Calu3 (cell line): ENCODE measurements at regions not wholly inside any gene's neighbourhood (a gene's known extent, or its start where the extent isn't known, plus 50 kb on each side); places are given as distances from the start of the nearest gene placed in this dataset.
"Not testable (repeated sequence)": the region's sequence is repeated elsewhere in the genome, so short reads cannot be mapped to it uniquely, and the experiment has no call there.

Experiments used
- BruUV-seq: library from RNA; stranded (reverse); fragments of 400-500 nt; replicated peaks from 2 replicates; lab custom pipeline; 2021; lab: Mats Ljungman, UMichigan
- CTCF ChIA-PET: fragments of 300-600 bp; sonication (Branson Sonifier 250); formaldehyde crosslinking; loops from one replicate; lab custom pipeline; 2022; ENCODE audit warnings: antibody characterized with exemption; lab: Charles Lee
- DNase-seq: peaks from one replicate; pipeline ENCODE4 v3.0.0; 2022
- H3K27ac Mint-ChIP-seq: one replicate; pipeline ENCODE4 v1.8.0; 2022; ENCODE audit warnings: mixed read lengths; ENCODE audit not compliant: unreplicated experiment
- H3K27me3 Mint-ChIP-seq: one replicate; pipeline ENCODE4 v1.8.0; 2022; ENCODE audit warnings: mixed read lengths; ENCODE audit not compliant: unreplicated experiment
- H3K36me3 Mint-ChIP-seq: one replicate; pipeline ENCODE4 v1.8.0; 2022; ENCODE audit warnings: mild to moderate bottlenecking, moderate library complexity, mixed read lengths; ENCODE audit not compliant: insufficient read depth, unreplicated experiment
- H3K4me1 Mint-ChIP-seq: one replicate; pipeline ENCODE4 v1.8.0; 2022; ENCODE audit warnings: mild to moderate bottlenecking, low read depth, mixed read lengths; ENCODE audit not compliant: unreplicated experiment
- H3K4me3 Mint-ChIP-seq: one replicate; pipeline ENCODE4 v1.8.0; 2022; ENCODE audit warnings: mild to moderate bottlenecking, low read depth, moderate library complexity, mixed read lengths; ENCODE audit not compliant: unreplicated experiment
- H3K9me3 Mint-ChIP-seq: one replicate; pipeline ENCODE4 v1.8.0; 2022; ENCODE audit warnings: low read depth, mixed read lengths; ENCODE audit not compliant: unreplicated experiment
- intact Hi-C: fragments of 100-400 bp; cut with micrococcal nuclease; formaldehyde crosslinking; loops from one replicate; pipeline ENCODE4 v1.10.0; 2022; ENCODE audit not compliant: unreplicated experiment
- TF ChIP-seq, protein P1 (sequence below): fragments of 200-600 bp; IDR thresholded peaks from one replicate; pipeline ENCODE4 v1.8.0; 2022; ENCODE audit warnings: antibody characterized with exemption; ENCODE audit not compliant: unreplicated experiment

DNA sequence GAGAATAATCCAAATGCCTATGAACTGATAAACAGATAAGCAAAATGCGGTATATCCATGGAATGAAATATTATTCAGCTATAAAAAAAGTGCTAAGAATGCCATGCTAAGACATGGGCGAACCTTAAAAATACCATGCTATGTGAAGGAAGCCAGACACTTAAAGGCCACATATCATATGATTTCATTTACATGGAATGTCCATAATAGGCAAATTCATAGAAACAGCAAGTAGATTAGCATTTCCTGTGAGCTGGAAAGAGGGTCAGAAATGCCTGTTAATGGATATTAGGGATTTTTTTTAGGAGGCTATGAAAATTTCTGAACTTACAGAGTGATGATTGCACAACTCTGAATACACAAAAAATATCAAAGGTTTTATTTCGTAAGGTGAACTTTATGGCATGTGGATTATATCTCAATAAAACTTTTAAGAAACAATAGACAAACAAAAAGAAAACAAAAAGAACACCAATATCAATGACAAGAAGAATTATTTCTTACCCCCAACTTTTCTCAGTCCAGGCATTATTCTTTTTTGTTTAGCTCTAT, 1207.7 kb downstream of the SUCLG1 start:
- Mint-ChIP-seq H3K27ac (no peak overlapping the region), H3K4me1 (no peaks in the 10 kb centered on the region), H3K4me3 (no peak overlapping the region), H3K27me3 (no peaks in the 10 kb centered on the region), H3K9me3 (peaks cover 14% of the 10 kb centered on the region), H3K36me3 (no peaks in the 10 kb centered on the region)
- intact Hi-C loops = no loop called here
- DNase-seq = no peak
- no TSS peak for BruUV-seq
- TF ChIP-seq, protein P1, sequence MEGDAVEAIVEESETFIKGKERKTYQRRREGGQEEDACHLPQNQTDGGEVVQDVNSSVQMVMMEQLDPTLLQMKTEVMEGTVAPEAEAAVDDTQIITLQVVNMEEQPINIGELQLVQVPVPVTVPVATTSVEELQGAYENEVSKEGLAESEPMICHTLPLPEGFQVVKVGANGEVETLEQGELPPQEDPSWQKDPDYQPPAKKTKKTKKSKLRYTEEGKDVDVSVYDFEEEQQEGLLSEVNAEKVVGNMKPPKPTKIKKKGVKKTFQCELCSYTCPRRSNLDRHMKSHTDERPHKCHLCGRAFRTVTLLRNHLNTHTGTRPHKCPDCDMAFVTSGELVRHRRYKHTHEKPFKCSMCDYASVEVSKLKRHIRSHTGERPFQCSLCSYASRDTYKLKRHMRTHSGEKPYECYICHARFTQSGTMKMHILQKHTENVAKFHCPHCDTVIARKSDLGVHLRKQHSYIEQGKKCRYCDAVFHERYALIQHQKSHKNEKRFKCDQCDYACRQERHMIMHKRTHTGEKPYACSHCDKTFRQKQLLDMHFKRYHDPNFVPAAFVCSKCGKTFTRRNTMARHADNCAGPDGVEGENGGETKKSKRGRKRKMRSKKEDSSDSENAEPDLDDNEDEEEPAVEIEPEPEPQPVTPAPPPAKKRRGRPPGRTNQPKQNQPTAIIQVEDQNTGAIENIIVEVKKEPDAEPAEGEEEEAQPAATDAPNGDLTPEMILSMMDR = no peak
- CTCF ChIA-PET = no interaction called here

DNA sequence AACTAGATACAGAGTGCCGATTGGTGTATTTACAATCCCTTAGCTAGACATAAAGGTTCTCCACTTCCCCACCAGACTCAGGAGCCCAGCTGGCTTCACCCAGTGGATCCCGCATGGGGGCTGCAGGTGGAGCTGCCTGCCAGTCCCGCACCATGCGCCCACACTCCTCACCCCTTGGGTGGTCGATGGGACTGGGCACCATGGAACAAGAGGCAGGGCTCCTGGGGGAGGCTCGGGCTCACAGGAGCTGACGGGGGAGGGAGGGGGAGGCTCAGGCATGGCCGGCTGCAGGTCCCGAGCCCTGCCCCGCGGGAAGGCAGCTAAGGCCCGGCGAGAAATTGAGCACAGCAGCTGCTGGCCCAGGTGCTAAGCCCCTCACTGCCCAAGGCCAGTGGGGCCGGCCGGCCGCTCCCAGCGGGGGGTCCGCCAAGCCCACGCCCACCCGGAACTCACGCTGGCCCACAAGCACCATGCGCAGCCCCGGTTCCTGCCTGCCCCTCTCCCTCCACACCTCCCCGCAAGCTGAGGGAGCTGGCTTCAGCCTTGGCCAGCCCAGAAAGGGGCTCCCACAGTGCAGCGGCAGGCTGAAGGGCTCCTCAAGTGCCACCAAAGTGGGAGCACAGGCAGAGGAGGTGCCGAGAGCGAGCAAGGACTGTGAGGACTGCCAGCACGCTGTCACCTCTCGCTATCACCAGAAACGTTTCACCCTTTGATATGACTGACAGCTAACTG, 1213.1 kb downstream of the SUCLG1 start:
- H3K27me3 Mint-ChIP-seq, H3K4me1 Mint-ChIP-seq, DNase-seq, H3K27ac Mint-ChIP-seq, H3K9me3 Mint-ChIP-seq, BruUV-seq, CTCF ChIA-PET, H3K36me3 Mint-ChIP-seq, intact Hi-C loops, H3K4me3 Mint-ChIP-seq: not testable (repeated sequence)

DNA sequence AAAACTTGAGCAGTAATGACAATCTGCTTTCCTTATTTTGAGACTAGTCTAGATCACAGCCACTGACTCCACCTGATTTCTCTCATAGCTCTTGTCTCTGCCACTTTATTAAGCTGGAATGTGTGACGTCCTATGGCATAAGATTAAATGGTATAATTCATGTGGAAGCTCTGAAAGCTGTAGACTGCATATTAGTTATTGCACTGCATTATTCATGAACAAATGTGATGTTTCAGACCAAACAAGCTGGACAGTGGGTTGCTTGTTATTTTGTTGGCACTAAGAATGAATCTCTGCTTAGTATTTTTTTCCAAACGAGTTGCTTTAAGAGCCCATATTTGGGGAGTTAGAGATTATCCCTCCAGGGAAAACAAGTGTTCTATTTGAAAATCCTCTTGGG, 1218.5 kb downstream of the SUCLG1 start:
- CTCF ChIA-PET = no interaction called here
- no peaks in the 10 kb centered on the region for H3K27me3 Mint-ChIP-seq
- no peak for DNase-seq
- H3K36me3 Mint-ChIP-seq = no peaks in the 10 kb centered on the region
- intact Hi-C loops = no loop called here
- TF ChIP-seq, protein P1 = no peak
- peaks cover 8% of the 10 kb centered on the region for H3K9me3 Mint-ChIP-seq
- no peak overlapping the region for H3K27ac Mint-ChIP-seq
- no TSS peak for BruUV-seq
- H3K4me3 Mint-ChIP-seq = no peak overlapping the region
- no peaks in the 10 kb centered on the region for H3K4me1 Mint-ChIP-seq

DNA sequence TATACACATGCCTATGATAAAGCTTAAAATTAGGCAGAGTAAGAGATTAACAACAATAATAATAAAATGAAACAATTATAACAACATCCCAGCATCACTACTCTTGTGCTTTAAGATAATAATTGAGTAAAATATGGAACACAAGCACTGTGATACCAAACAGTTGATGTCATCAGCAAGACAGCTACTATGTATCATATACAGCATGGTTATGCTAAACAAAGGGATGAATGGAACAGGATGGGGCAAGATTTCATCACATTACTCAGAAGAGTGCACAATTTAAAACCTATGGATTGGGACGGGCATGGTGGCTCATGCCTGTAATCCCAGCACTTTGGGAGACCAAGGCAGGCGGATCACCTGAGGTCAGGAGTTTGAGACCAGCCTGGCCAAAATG, 1221.0 kb downstream of the SUCLG1 start:
- CTCF ChIA-PET = no interaction called here
- H3K4me3 Mint-ChIP-seq = no peak overlapping the region
- H3K36me3 Mint-ChIP-seq = no peaks in the 10 kb centered on the region
- H3K4me1 Mint-ChIP-seq = no peaks in the 10 kb centered on the region
- no TSS peak for BruUV-seq
- peaks cover 10% of the 10 kb centered on the region for H3K9me3 Mint-ChIP-seq
- no peak overlapping the region for H3K27ac Mint-ChIP-seq
- H3K27me3 Mint-ChIP-seq = no peaks in the 10 kb centered on the region
- TF ChIP-seq, protein P1 = no peak
- no peak for DNase-seq
- intact Hi-C loops = no loop called here

DNA sequence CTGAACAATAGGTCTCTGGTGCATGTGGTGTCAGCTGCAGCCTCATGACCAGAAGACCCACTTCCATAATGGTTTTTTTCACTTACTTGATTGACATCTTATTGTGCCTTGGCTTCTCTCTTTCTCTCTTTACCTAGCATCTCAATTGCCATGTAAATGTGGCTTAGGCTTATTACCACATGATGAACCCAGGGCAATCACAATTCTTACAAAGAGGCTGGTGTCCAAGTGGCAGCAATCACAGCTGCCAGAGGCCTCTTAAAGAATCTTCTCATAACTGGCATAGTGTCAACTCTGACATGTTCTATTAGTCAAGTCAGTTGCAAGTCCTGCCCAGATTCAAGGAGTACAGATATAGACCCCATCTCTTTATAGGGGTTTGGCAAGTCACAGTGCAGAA, 1224.8 kb downstream of the SUCLG1 start:
- no TSS peak for BruUV-seq
- CTCF ChIA-PET = no interaction called here
- H3K9me3 Mint-ChIP-seq = peaks cover 5% of the 10 kb centered on the region
- H3K4me3 Mint-ChIP-seq = no peak overlapping the region
- TF ChIP-seq, protein P1 = no peak
- H3K4me1 Mint-ChIP-seq = no peaks in the 10 kb centered on the region
- no peak overlapping the region for H3K27ac Mint-ChIP-seq
- no peaks in the 10 kb centered on the region for H3K27me3 Mint-ChIP-seq
- DNase-seq = no peak
- no peaks in the 10 kb centered on the region for H3K36me3 Mint-ChIP-seq
- intact Hi-C loops = no loop called here
